ENCODE measurements at regions not wholly inside any gene's neighbourhood (a gene's known extent, or its start where the extent isn't known, plus 50 kb on each side); places are given as distances from the start of the nearest gene placed in this dataset.

- TF ChIP-seq EGR1 (IDR thresholded peaks at IDR 0.05; ENCODE audit: low read depth in 2 of 2) = no peak
- TF ChIP-seq CTCF (IDR thresholded peaks at IDR 0.05; ENCODE audit: low read depth, low read length, missing input control) = no peak
- TF ChIP-seq ZBTB33 (IDR thresholded peaks at IDR 0.05) = no peak
- no peak for TF ChIP-seq HNF4G (IDR thresholded peaks at IDR 0.05)
- TF ChIP-seq RAD21 (IDR thresholded peaks at IDR 0.05) = no peak
- TF ChIP-seq TAF1 (conservative IDR thresholded peaks at IDR 0.05) = no peak
- no peak for TF ChIP-seq REST (IDR thresholded peaks at IDR 0.05)
- no peak for TF ChIP-seq MAX (IDR thresholded peaks at IDR 0.05)
- no peak for TF ChIP-seq FOXA2 (IDR thresholded peaks at IDR 0.05)
- no peak for TF ChIP-seq SP1 (IDR thresholded peaks at IDR 0.05)
- TF ChIP-seq GABPA (IDR thresholded peaks at IDR 0.05 in 1 of 2, conservative IDR thresholded peaks at IDR 0.05 in 1 of 2) = no peak
- TF ChIP-seq YY1 (IDR thresholded peaks at IDR 0.05) = no peak
- no peak for TF ChIP-seq RXRA (IDR thresholded peaks at IDR 0.05)
- TF ChIP-seq ATF3 (IDR thresholded peaks at IDR 0.05) = no peak
Observed at GRCh38 chrX:121245763-121246162, 198.4 kb downstream of the GLUD2 start.
